Kidney epithelial cell (primary cell): ENCODE measurements at regions not wholly inside any gene's neighbourhood (a gene's known extent, or its start where the extent isn't known, plus 50 kb on each side); places are given as distances from the start of the nearest gene placed in this dataset.
"Not testable (repeated sequence)": the region's sequence is repeated elsewhere in the genome, so short reads cannot be mapped to it uniquely, and the experiment has no call there.

ENCODE experiments used
- DNase-seq: peaks from one replicate; pipeline ENCODE4 v3.0.0-alpha.2; 2010; ENCODE audit warnings: low read depth
- H3K27me3 ChIP-seq: 2 replicates; pipeline ENCODE4 v1.6.0; 2011; ENCODE audit warnings: low read length; ENCODE audit not compliant: control insufficient read depth, insufficient read depth
- H3K36me3 ChIP-seq: 2 replicates; pipeline ENCODE4 v1.5.1; 2011; ENCODE audit warnings: low read length; ENCODE audit not compliant: control insufficient read depth, insufficient read depth
- H3K4me3 ChIP-seq: 2 replicates; pipeline ENCODE4 v1.5.1; 2011; ENCODE audit warnings: low read depth, mild to moderate bottlenecking, control low read depth, low read length
- TF ChIP-seq, protein P1 (sequence below): IDR thresholded peaks from 2 replicates; pipeline ENCODE4 v1.5.1; 2011; ENCODE audit warnings: mild to moderate bottlenecking, moderate library complexity, low read length, control low read depth, inconsistent platforms; ENCODE audit not compliant: insufficient read depth, poor library complexity, severe bottlenecking

DNA sequence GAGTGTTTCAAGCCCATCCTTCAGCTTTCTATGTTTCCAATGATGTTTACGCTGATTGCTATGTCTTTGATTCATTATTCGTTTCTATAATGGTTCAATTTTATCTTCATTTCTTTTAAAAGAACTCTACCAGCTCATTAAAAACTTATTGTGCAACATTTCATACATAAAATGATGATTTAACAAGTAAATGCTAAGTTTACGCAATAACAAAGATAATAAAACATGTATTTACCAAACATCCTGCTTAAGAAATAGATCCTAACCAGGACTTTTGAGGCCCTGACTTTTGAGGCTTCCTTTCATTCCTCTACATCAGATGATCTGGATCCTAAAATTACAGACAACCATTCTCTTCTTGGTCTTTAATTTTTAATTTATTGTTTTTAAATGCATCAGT, 86.5 kb upstream of the DLGAP1 start:
- Histone ChIP-seq H3K27me3 (no peaks in the 10 kb centered on the region), H3K36me3 (no peaks in the 10 kb centered on the region), H3K4me3 (no peak overlapping the region)
- TF ChIP-seq, protein P1, sequence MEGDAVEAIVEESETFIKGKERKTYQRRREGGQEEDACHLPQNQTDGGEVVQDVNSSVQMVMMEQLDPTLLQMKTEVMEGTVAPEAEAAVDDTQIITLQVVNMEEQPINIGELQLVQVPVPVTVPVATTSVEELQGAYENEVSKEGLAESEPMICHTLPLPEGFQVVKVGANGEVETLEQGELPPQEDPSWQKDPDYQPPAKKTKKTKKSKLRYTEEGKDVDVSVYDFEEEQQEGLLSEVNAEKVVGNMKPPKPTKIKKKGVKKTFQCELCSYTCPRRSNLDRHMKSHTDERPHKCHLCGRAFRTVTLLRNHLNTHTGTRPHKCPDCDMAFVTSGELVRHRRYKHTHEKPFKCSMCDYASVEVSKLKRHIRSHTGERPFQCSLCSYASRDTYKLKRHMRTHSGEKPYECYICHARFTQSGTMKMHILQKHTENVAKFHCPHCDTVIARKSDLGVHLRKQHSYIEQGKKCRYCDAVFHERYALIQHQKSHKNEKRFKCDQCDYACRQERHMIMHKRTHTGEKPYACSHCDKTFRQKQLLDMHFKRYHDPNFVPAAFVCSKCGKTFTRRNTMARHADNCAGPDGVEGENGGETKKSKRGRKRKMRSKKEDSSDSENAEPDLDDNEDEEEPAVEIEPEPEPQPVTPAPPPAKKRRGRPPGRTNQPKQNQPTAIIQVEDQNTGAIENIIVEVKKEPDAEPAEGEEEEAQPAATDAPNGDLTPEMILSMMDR = no peak
- DNase-seq = no peak

GRCh38 chr18:4536447-4536846, 81.3 kb upstream of the DLGAP1 start:
- Histone ChIP-seq H3K36me3 (no peaks in the 10 kb centered on the region), H3K4me3 (no peak overlapping the region), H3K27me3 (no peaks in the 10 kb centered on the region)
- no peak for DNase-seq
- TF ChIP-seq, protein P1 = no peak

GRCh38 chr18:4528405-4528804, 73.3 kb upstream of the DLGAP1 start:
- H3K27me3 ChIP-seq = no peaks in the 10 kb centered on the region
- no peak for DNase-seq
- no peak overlapping the region for H3K4me3 ChIP-seq
- H3K36me3 ChIP-seq = no peaks in the 10 kb centered on the region
- TF ChIP-seq, protein P1 = no peak

DNA sequence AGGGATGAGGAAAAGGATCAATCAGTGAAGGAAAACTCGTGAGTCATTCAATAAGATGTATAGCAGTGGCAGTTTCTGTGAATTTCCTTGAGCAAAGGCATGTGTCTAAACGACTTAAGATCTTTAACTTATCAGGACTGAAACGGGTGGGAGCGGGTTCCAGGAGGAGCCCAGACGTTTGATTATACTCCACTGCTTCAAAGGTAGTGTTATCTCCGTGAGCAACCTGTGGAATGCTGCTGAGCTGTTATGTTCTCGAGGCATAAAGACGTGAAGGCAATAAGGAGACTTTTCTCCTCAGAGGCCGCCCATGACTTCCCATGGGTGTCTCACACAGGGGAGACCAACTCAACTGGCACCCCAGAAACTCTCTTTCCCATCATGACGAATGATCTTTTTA, 72.7 kb upstream of the DLGAP1 start:
- DNase-seq, H3K27me3 ChIP-seq, H3K4me3 ChIP-seq, H3K36me3 ChIP-seq: not testable (repeated sequence)

DNA sequence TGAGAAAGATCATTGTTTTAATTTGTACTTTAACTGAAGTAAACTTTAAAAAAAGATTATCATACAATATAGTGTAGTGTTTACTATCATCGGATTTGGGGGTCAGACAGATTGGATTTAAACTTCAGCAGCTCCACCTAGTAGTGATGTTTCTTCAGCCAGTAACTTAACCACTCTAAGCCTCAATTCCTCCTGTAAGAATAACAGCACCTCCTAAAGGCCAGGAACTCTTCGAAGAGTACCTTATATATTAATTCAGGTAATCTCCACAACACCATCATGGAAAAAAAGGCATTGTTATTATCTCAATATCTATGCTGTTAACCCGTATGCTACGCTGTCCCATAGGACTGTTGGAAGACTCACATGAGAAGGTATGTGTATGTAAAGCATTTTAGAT, 69.0 kb upstream of the DLGAP1 start:
- no peak for DNase-seq
- Histone ChIP-seq H3K27me3 (no peaks in the 10 kb centered on the region), H3K36me3 (no peaks in the 10 kb centered on the region), H3K4me3 (no peak overlapping the region)
- TF ChIP-seq, protein P1 = no peak

- H3K4me3 ChIP-seq = no peak overlapping the region
- no peaks in the 10 kb centered on the region for H3K36me3 ChIP-seq
- no peak for DNase-seq
- no peaks in the 10 kb centered on the region for H3K27me3 ChIP-seq
- TF ChIP-seq, protein P1 = no peak
Observed at GRCh38 chr18:4511166-4511565, 56.1 kb upstream of the DLGAP1 start.
